ENCODE measurements at regions not wholly inside any gene's neighbourhood (a gene's known extent, or its start where the extent isn't known, plus 50 kb on each side); places are given as distances from the start of the nearest gene placed in this dataset.

DNA sequence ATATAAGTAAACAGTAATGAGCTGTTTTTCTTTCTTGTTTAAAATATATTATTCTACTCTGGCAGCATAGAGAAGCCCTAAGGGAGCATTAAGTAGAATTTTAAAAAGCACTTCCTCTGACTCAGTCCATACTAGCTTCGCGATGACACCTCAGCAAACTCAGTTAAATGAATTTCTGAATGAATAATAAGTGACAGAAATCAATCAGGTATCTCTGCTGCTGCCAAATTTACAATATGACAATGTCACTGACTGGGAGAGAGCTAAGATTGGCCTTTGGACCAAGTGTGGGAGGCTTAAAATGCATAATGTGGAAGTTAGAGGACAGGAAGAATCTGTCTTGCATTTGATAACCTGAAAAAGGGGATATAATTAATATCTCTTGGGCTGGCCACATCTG, 296.1 kb downstream of the HHIPL2 start:
- TF ChIP-seq EZH2phosphoT487 (IDR thresholded peaks at IDR 0.05; ENCODE audit: borderline replicate concordance, low read length) = no peak
- TF ChIP-seq, protein P1, sequence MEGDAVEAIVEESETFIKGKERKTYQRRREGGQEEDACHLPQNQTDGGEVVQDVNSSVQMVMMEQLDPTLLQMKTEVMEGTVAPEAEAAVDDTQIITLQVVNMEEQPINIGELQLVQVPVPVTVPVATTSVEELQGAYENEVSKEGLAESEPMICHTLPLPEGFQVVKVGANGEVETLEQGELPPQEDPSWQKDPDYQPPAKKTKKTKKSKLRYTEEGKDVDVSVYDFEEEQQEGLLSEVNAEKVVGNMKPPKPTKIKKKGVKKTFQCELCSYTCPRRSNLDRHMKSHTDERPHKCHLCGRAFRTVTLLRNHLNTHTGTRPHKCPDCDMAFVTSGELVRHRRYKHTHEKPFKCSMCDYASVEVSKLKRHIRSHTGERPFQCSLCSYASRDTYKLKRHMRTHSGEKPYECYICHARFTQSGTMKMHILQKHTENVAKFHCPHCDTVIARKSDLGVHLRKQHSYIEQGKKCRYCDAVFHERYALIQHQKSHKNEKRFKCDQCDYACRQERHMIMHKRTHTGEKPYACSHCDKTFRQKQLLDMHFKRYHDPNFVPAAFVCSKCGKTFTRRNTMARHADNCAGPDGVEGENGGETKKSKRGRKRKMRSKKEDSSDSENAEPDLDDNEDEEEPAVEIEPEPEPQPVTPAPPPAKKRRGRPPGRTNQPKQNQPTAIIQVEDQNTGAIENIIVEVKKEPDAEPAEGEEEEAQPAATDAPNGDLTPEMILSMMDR (IDR thresholded peaks at IDR 0.05; ENCODE audit: low read depth, low read length, poor library complexity, severe bottlenecking) = no peak
